HepG2 (cell line): ENCODE measurements at regions not wholly inside any gene's neighbourhood (a gene's known extent, or its start where the extent isn't known, plus 50 kb on each side); places are given as distances from the start of the nearest gene placed in this dataset.

Experiments
- ATAC-seq: fragments of 200-7000 bp; cut with Tn5 transposase; 3 replicates; pipeline ENCODE4 v1.9.1; 2020; ENCODE audit warnings: mild to moderate bottlenecking, moderate library complexity
- BruUV-seq: library from RNA; stranded (reverse); fragments of 400-500 nt; replicated peaks from 2 replicates; lab custom pipeline; 2021; lab: Mats Ljungman, UMichigan
- CTCF ChIA-PET: fragments of 300-600 bp; formaldehyde crosslinking; extraction: SDS; loops from one replicate; lab custom pipeline; 2021; ENCODE audit warnings: low total read pairs, inconsistent platforms, low intra/inter-chr PET ratio; lab: Yijun Ruan, JAX
- POLR2A ChIA-PET: fragments of 350-600 bp; sonication (Branson Sonifier 250); formaldehyde crosslinking; loops from one replicate; lab custom pipeline; 2020; ENCODE audit warnings: antibody characterized with exemption, inconsistent platforms; lab: Yijun Ruan, JAX
- DNase-seq: peaks from one replicate; pipeline ENCODE4 v3.0.0-alpha.2; 2015; ENCODE audit warnings: low spot score
- FAIRE-seq: peaks from 3 replicates; lab custom pipeline; 2011; peaks lifted over from hg19 to GRCh38; lab: Jason Lieb, UNC
- H2AFZ ChIP-seq: one replicate; pipeline ENCODE4 v1.6.1; 2011; ENCODE audit warnings: low read length, inconsistent platforms
- H3K27ac ChIP-seq: fragments of 300-600 bp; 3 replicates; pipeline ENCODE4 v1.8.0; 2011; ENCODE audit warnings: mixed run types, mild to moderate bottlenecking, mixed read lengths, low read length, inconsistent platforms; ENCODE audit not compliant: insufficient read depth; ENCODE audit errors: extremely low read length
- H3K27me3 ChIP-seq, 2 experiments: fragments of 200-600 bp in 1 of 2; 2 replicates in 1 of 2; 3 replicates in 1 of 2; pipeline versions ENCODE4 v1.6.0 to v1.8.0; 2011; ENCODE audit warnings: low read length in 2 of 2, mild to moderate bottlenecking in 2 of 2, moderate library complexity in 2 of 2, inconsistent platforms in 1 of 2; ENCODE audit not compliant: insufficient read depth in 2 of 2, control insufficient read depth in 1 of 2
- H3K36me3 ChIP-seq, 2 experiments: fragments of 200-600 bp in 1 of 2; replicated peaks in 1 of 2; 2 replicates in 1 of 2; 3 replicates in 1 of 2; pipeline versions ENCODE4 v1.5.1 to v1.8.0; 2011; ENCODE audit warnings: low read length in 2 of 2, inconsistent platforms in 1 of 2; ENCODE audit not compliant: insufficient read depth in 2 of 2, control insufficient read depth in 1 of 2
- H3K4me1 ChIP-seq: 2 replicates; pipeline ENCODE4 v1.5.1; 2012; ENCODE audit warnings: low read length, inconsistent platforms; ENCODE audit not compliant: insufficient read depth
- H3K4me2 ChIP-seq: 2 replicates; pipeline ENCODE4 v1.6.0; 2011; ENCODE audit warnings: low read depth, low read length, inconsistent platforms
- H3K4me3 ChIP-seq, 3 experiments: fragments of 200-600 bp in 1 of 3; sonication (generic), shearing (Covaris generic) in 1 of 3; replicated peaks in 1 of 3; 2 replicates each; pipeline ENCODE4 v1.5.1; 2011 to 2016; ENCODE audit warnings: low read length in 3 of 3, inconsistent platforms in 2 of 3, low read depth in 2 of 3, mild to moderate bottlenecking in 2 of 3, control low read depth in 1 of 3, mixed read lengths in 1 of 3; ENCODE audit not compliant: insufficient read depth in 1 of 3
- H3K79me2 ChIP-seq: one replicate; pipeline ENCODE4 v1.6.1; 2011; ENCODE audit warnings: low read length, inconsistent platforms; ENCODE audit not compliant: insufficient read depth
- H3K9ac ChIP-seq: 2 replicates; pipeline ENCODE4 v1.6.0; 2011; ENCODE audit warnings: mild to moderate bottlenecking, low read depth, low read length, inconsistent platforms; ENCODE audit not compliant: insufficient read depth
- H3K9me3 ChIP-seq: 2 replicates; pipeline ENCODE4 v1.5.1; 2012; ENCODE audit warnings: mild to moderate bottlenecking, low read length
- H4K20me1 ChIP-seq: 2 replicates; pipeline ENCODE4 v1.6.0; 2011; ENCODE audit warnings: inconsistent platforms, mild to moderate bottlenecking, low read length, moderate library complexity; ENCODE audit not compliant: insufficient read depth
- ARNTL ChIP-seq: sonication (generic); formaldehyde crosslinking; IDR thresholded peaks from 2 replicates; pipeline ENCODE4 v1.4.0; 2020; ENCODE audit warnings: mild to moderate bottlenecking, missing genetic modification reagents
- CBX2 ChIP-seq, 2 experiments: fragments of 200-600 bp in 1 of 2; sonication (generic); formaldehyde crosslinking in 1 of 2; IDR thresholded peaks; 2 replicates each; pipeline versions ENCODE4 v1.7.0 to v1.8.1; 2018 to 2022; ENCODE audit warnings: low read depth in 2 of 2, low read length in 1 of 2, mild to moderate bottlenecking in 1 of 2, missing genetic modification reagents in 1 of 2
- FOXA1 ChIP-seq, 2 experiments: fragments of 450-650 bp in 1 of 2; sonication (generic) in 1 of 2; formaldehyde crosslinking in 1 of 2; IDR thresholded peaks; 2 replicates each; pipeline versions ENCODE4 v1.4.0 to v1.6.1; 2016 to 2020; ENCODE audit warnings: missing genetic modification reagents in 1 of 2
- FOXK2 ChIP-seq: fragments of 450-650 bp; IDR thresholded peaks from 2 replicates; pipeline ENCODE4 v1.6.1; 2016
- GLMP ChIP-seq: sonication (generic); formaldehyde crosslinking; IDR thresholded peaks from 2 replicates; pipeline ENCODE4 v1.9.0; 2021; ENCODE audit warnings: missing genetic modification reagents, mild to moderate bottlenecking, borderline replicate concordance
- HIC2 ChIP-seq: sonication (generic); formaldehyde crosslinking; IDR thresholded peaks from 2 replicates; pipeline ENCODE4 v1.9.0; 2022; ENCODE audit warnings: low read depth, missing genetic modification reagents
- KLF6 ChIP-seq: IDR thresholded peaks from 2 replicates; pipeline ENCODE4 v1.8.0; 2016; ENCODE audit warnings: missing biosample characterization, missing genetic modification reagents
- NFATC3 ChIP-seq: sonication (generic); formaldehyde crosslinking; IDR thresholded peaks from 2 replicates; pipeline ENCODE4 v1.5.1; 2020; ENCODE audit warnings: mild to moderate bottlenecking, missing genetic modification reagents
- NFIC ChIP-seq: IDR thresholded peaks from 2 replicates; pipeline ENCODE4 v1.6.1; 2012; ENCODE audit warnings: mild to moderate bottlenecking, low read length, inconsistent platforms
- NONO ChIP-seq, 2 experiments: fragments of 450-650 bp in 1 of 2; sonication (generic) in 1 of 2; formaldehyde crosslinking in 1 of 2; IDR thresholded peaks in 1 of 2; conservative IDR thresholded peaks in 1 of 2; 2 replicates each; pipeline versions ENCODE4 v1.6.1 to v1.8.0; 2017 to 2022; ENCODE audit warnings: mild to moderate bottlenecking in 1 of 2, missing genetic modification reagents in 1 of 2, moderate library complexity in 1 of 2
- POGK ChIP-seq: sonication (generic); formaldehyde crosslinking; conservative IDR thresholded peaks from 2 replicates; pipeline ENCODE4 v1.8.0; 2022; ENCODE audit warnings: mild to moderate bottlenecking, moderate library complexity, missing genetic modification reagents
- SALL2 ChIP-seq: sonication (generic); formaldehyde crosslinking; IDR thresholded peaks from 2 replicates; pipeline ENCODE4 v1.8.1; 2023; ENCODE audit warnings: mild to moderate bottlenecking, missing genetic modification reagents, inconsistent platforms
- SKI ChIP-seq: fragments of 450-650 bp; IDR thresholded peaks from one replicate; pipeline ENCODE4 v1.6.1; 2018; ENCODE audit warnings: mild to moderate bottlenecking; ENCODE audit not compliant: partially characterized antibody
- THYN1 ChIP-seq: sonication (generic); formaldehyde crosslinking; IDR thresholded peaks from 2 replicates; pipeline ENCODE4 v1.8.1; 2023; ENCODE audit warnings: low read depth, mild to moderate bottlenecking, moderate library complexity, missing genetic modification reagents, borderline replicate concordance
- ZC3H4 ChIP-seq: sonication (generic); formaldehyde crosslinking; IDR thresholded peaks from 2 replicates; pipeline ENCODE4 v1.4.0; 2020; ENCODE audit warnings: missing genetic modification reagents, borderline replicate concordance
- ZNF317 ChIP-seq: sonication (generic); formaldehyde crosslinking; IDR thresholded peaks from 2 replicates; pipeline ENCODE4 v1.5.0; 2020; ENCODE audit warnings: mild to moderate bottlenecking, missing genetic modification reagents
- ZNF335 ChIP-seq: sonication (generic); formaldehyde crosslinking; IDR thresholded peaks from 2 replicates; pipeline ENCODE4 v1.4.0; 2020; ENCODE audit warnings: missing genetic modification reagents
- ZNF44 ChIP-seq: sonication (generic); formaldehyde crosslinking; IDR thresholded peaks from 2 replicates; pipeline ENCODE4 v1.5.1; 2020; ENCODE audit warnings: mild to moderate bottlenecking, missing genetic modification reagents
- ZNF543 ChIP-seq: sonication (generic); formaldehyde crosslinking; IDR thresholded peaks from 2 replicates; pipeline ENCODE4 v1.4.0; 2020; ENCODE audit warnings: mild to moderate bottlenecking, missing genetic modification reagents
- ZNF589 ChIP-seq: sonication (generic); formaldehyde crosslinking; conservative IDR thresholded peaks from 2 replicates; pipeline ENCODE4 v1.8.0; 2022; ENCODE audit warnings: mild to moderate bottlenecking, moderate library complexity, missing genetic modification reagents
- in situ Hi-C: cut with HindIII; loops from 2 replicates; pipeline ENCODE4 v1.10.0; 2017; ENCODE audit warnings: low pct_unique_long_range_greater_than_20kb; ENCODE audit not compliant: extremely low pct_ligation_motif_present
- intact Hi-C: fragments of 100-400 bp; cut with micrococcal nuclease; formaldehyde crosslinking; loops from one replicate; pipeline ENCODE4 v1.10.0; 2022; ENCODE audit not compliant: unreplicated experiment

- Histone ChIP-seq H3K4me3 (no peak overlapping the region), H3K9me3 (no peaks in the 10 kb centered on the region), H3K79me2 (no peaks in the 10 kb centered on the region), H3K4me1 (no peaks in the 10 kb centered on the region), H3K27ac (no peak overlapping the region), H3K36me3 (no peaks in the 10 kb centered on the region), H3K9ac (no peak overlapping the region), H2AFZ (no peak overlapping the region), H3K27me3 (no peaks in the 10 kb centered on the region)
- intact Hi-C loops (no loop called here), in situ Hi-C loops (no loop called here)
- FAIRE-seq = no peak
- DNase-seq = no peak
- no peak for ATAC-seq
- ChIA-PET CTCF (no interaction called here), POLR2A (no interaction called here)
- no TSS peak for BruUV-seq
- no peak for TF ChIP-seq CBX2 (IDR thresholded peaks at IDR 0.05; ENCODE audit: low read depth, low read length)
- TF ChIP-seq CBX2 (CRISPR knock-in tag; IDR thresholded peaks at IDR 0.05; ENCODE audit: low read depth) = no peak
- TF ChIP-seq ZNF44 (CRISPR knock-in tag) = no peak
- no peak for TF ChIP-seq ZC3H4 (CRISPR knock-in tag)
- no peak for TF ChIP-seq ZNF543 (CRISPR knock-in tag)
- TF ChIP-seq NONO (IDR thresholded peaks at IDR 0.05) = no peak
- TF ChIP-seq NONO (CRISPR knock-in tag; conservative IDR thresholded peaks at IDR 0.05) = no peak
- TF ChIP-seq ARNTL = no peak
- TF ChIP-seq KLF6 (CRISPR knock-in tag) = no peak
- TF ChIP-seq POGK = no peak
- TF ChIP-seq NFIC = no peak
- TF ChIP-seq THYN1 (CRISPR knock-in tag) = no peak
- TF ChIP-seq SKI = no peak
- TF ChIP-seq HIC2 (CRISPR knock-in tag) = no peak
- TF ChIP-seq GLMP (CRISPR knock-in tag) = no peak
- TF ChIP-seq ZNF317 (CRISPR knock-in tag) = no peak
- no peak for TF ChIP-seq FOXA1 (IDR thresholded peaks at IDR 0.05)
- TF ChIP-seq FOXA1 (CRISPR knock-in tag; IDR thresholded peaks at IDR 0.05) = no peak
- TF ChIP-seq NFATC3 (CRISPR knock-in tag) = no peak
- TF ChIP-seq FOXK2 = no peak
- TF ChIP-seq ZNF589 = no peak
- TF ChIP-seq SALL2 = no peak
- no peak for TF ChIP-seq ZNF335
- TF ChIP-seq, all 625 proteins: peak for 0
- no peaks in the 10 kb centered on the region for H4K20me1 ChIP-seq
- H3K4me2 ChIP-seq = no peak overlapping the region
These were observed 1384.1 kb upstream of the B3GALT2 start for GRCh38 chr1:194570476-194570875.
